Rectal smooth muscle tissue (tissue), 1 donor: ENCODE measurements at regions not wholly inside any gene's neighbourhood (a gene's known extent, or its start where the extent isn't known, plus 50 kb on each side); places are given as distances from the start of the nearest gene placed in this dataset.

Experiments used
- H3K27ac ChIP-seq: one replicate; pipeline ENCODE4 v1.7.0; 2013; ENCODE audit warnings: low read depth, low read length, inconsistent platforms
- H3K27me3 ChIP-seq: one replicate; pipeline ENCODE4 v1.7.0; 2013; ENCODE audit warnings: low read length; ENCODE audit not compliant: control insufficient read depth, insufficient read depth
- H3K36me3 ChIP-seq: one replicate; pipeline ENCODE4 v1.7.0; 2013; ENCODE audit warnings: low read length; ENCODE audit not compliant: control insufficient read depth, insufficient read depth
- H3K4me1 ChIP-seq: one replicate; pipeline ENCODE4 v1.7.0; 2013; ENCODE audit warnings: low read length; ENCODE audit not compliant: control insufficient read depth, insufficient read depth
- H3K4me3 ChIP-seq: one replicate; pipeline ENCODE4 v1.7.0; 2013; ENCODE audit warnings: low read length
- H3K9ac ChIP-seq: one replicate; pipeline ENCODE4 v1.7.0; 2013; ENCODE audit warnings: low read length

GRCh38 chr9:80177949-80178480, 606.2 kb downstream of the TLE4 start:
- no peak overlapping the region for H3K9ac ChIP-seq
- H3K27me3 ChIP-seq = no peaks in the 10 kb centered on the region
- no peaks in the 10 kb centered on the region for H3K36me3 ChIP-seq
- H3K27ac ChIP-seq = no peak overlapping the region
- no peak overlapping the region for H3K4me3 ChIP-seq
- H3K4me1 ChIP-seq = no peaks in the 10 kb centered on the region

GRCh38 chr9:80175286-80176150, 603.8 kb downstream of the TLE4 start:
- H3K9ac ChIP-seq = no peak overlapping the region
- H3K36me3 ChIP-seq = no peaks in the 10 kb centered on the region
- no peaks in the 10 kb centered on the region for H3K4me1 ChIP-seq
- H3K4me3 ChIP-seq = no peak overlapping the region
- H3K27me3 ChIP-seq = no peaks in the 10 kb centered on the region
- H3K27ac ChIP-seq = no peak overlapping the region

GRCh38 chr9:80163889-80164288, 592.1 kb downstream of the TLE4 start:
- Histone ChIP-seq H3K36me3 (no peaks in the 10 kb centered on the region), H3K27me3 (no peaks in the 10 kb centered on the region), H3K27ac (no peak overlapping the region), H3K4me3 (no peak overlapping the region), H3K4me1 (no peaks in the 10 kb centered on the region), H3K9ac (no peak overlapping the region)

GRCh38 chr9:80158554-80159170, 586.9 kb downstream of the TLE4 start:
- Histone ChIP-seq H3K4me1 (peaks cover 4% of the 10 kb centered on the region), H3K4me3 (no peak overlapping the region), H3K9ac (no peak overlapping the region), H3K27me3 (no peaks in the 10 kb centered on the region), H3K27ac (no peak overlapping the region), H3K36me3 (no peaks in the 10 kb centered on the region)

- H3K9ac ChIP-seq = no peak overlapping the region
- H3K36me3 ChIP-seq = no peaks in the 10 kb centered on the region
- H3K4me3 ChIP-seq = no peak overlapping the region
- H3K4me1 ChIP-seq = peaks cover 4% of the 10 kb centered on the region
- no peak overlapping the region for H3K27ac ChIP-seq
- no peaks in the 10 kb centered on the region for H3K27me3 ChIP-seq
Measured at GRCh38 chr9:80158131-80158530, 586.4 kb downstream of the TLE4 start.

- no peak overlapping the region for H3K4me3 ChIP-seq
- H3K9ac ChIP-seq = no peak overlapping the region
- peaks cover 4% of the 10 kb centered on the region for H3K4me1 ChIP-seq
- H3K27ac ChIP-seq = no peak overlapping the region
- H3K27me3 ChIP-seq = no peaks in the 10 kb centered on the region
- no peaks in the 10 kb centered on the region for H3K36me3 ChIP-seq
Measured at GRCh38 chr9:80157561-80157983, 585.8 kb downstream of the TLE4 start.

- H3K36me3 ChIP-seq = no peaks in the 10 kb centered on the region
- H3K4me1 ChIP-seq = peaks cover 4% of the 10 kb centered on the region
- H3K9ac ChIP-seq = no peak overlapping the region
- H3K27ac ChIP-seq = no peak overlapping the region
- no peak overlapping the region for H3K4me3 ChIP-seq
- no peaks in the 10 kb centered on the region for H3K27me3 ChIP-seq
Measured at GRCh38 chr9:80156756-80157472, 585.1 kb downstream of the TLE4 start.

GRCh38 chr9:80156262-80156661, 584.5 kb downstream of the TLE4 start:
- Histone ChIP-seq H3K4me3 (no peak overlapping the region), H3K27me3 (no peaks in the 10 kb centered on the region), H3K36me3 (no peaks in the 10 kb centered on the region), H3K4me1 (peaks cover 4% of the 10 kb centered on the region), H3K9ac (no peak overlapping the region), H3K27ac (no peak overlapping the region)

- no peak overlapping the region for H3K9ac ChIP-seq
- H3K27ac ChIP-seq = no peak overlapping the region
- no peaks in the 10 kb centered on the region for H3K4me1 ChIP-seq
- no peak overlapping the region for H3K4me3 ChIP-seq
- H3K36me3 ChIP-seq = no peaks in the 10 kb centered on the region
- no peaks in the 10 kb centered on the region for H3K27me3 ChIP-seq
Measured at GRCh38 chr9:80147866-80148265, 576.1 kb downstream of the TLE4 start.

GRCh38 chr9:80146466-80146865, 574.7 kb downstream of the TLE4 start:
- Histone ChIP-seq H3K9ac (no peak overlapping the region), H3K36me3 (no peaks in the 10 kb centered on the region)

GRCh38 chr9:80144856-80145255, 573.1 kb downstream of the TLE4 start:
- Histone ChIP-seq H3K27ac (no peak overlapping the region), H3K36me3 (no peaks in the 10 kb centered on the region), H3K4me1 (no peaks in the 10 kb centered on the region), H3K9ac (no peak overlapping the region), H3K4me3 (no peak overlapping the region), H3K27me3 (no peaks in the 10 kb centered on the region)

More at GRCh38 chr9:80146466-80146865, 574.7 kb downstream of the TLE4 start:
- Histone ChIP-seq H3K4me1 (no peaks in the 10 kb centered on the region), H3K27me3 (no peaks in the 10 kb centered on the region), H3K27ac (no peak overlapping the region), H3K4me3 (no peak overlapping the region)

- H3K36me3 ChIP-seq = no peaks in the 10 kb centered on the region
- no peaks in the 10 kb centered on the region for H3K4me1 ChIP-seq
- no peak overlapping the region for H3K27ac ChIP-seq
- H3K9ac ChIP-seq = no peak overlapping the region
- H3K27me3 ChIP-seq = no peaks in the 10 kb centered on the region
- H3K4me3 ChIP-seq = no peak overlapping the region
Measured at GRCh38 chr9:80144406-80144805, 572.6 kb downstream of the TLE4 start.
